GM21367 (cell line): ENCODE measurements at regions not wholly inside any gene's neighbourhood (a gene's known extent, or its start where the extent isn't known, plus 50 kb on each side); places are given as distances from the start of the nearest gene placed in this dataset.
A peak's percentile ranks its signal among the peaks of the same experiment; 100 is the strongest.

Experiments
- ATAC-seq: cut with Tn5 transposase; IDR thresholded peaks from one replicate; pipeline ENCODE4 v1.9.1; 2021; ENCODE audit not compliant: unreplicated experiment

GRCh38 chr14:100638211-100638855 is 51.1 kb upstream of the BEGAIN start:
- no peak for ATAC-seq

GRCh38 chr14:100639280-100639679 is 52.1 kb upstream of the BEGAIN start:
- no peak for ATAC-seq

DNA sequence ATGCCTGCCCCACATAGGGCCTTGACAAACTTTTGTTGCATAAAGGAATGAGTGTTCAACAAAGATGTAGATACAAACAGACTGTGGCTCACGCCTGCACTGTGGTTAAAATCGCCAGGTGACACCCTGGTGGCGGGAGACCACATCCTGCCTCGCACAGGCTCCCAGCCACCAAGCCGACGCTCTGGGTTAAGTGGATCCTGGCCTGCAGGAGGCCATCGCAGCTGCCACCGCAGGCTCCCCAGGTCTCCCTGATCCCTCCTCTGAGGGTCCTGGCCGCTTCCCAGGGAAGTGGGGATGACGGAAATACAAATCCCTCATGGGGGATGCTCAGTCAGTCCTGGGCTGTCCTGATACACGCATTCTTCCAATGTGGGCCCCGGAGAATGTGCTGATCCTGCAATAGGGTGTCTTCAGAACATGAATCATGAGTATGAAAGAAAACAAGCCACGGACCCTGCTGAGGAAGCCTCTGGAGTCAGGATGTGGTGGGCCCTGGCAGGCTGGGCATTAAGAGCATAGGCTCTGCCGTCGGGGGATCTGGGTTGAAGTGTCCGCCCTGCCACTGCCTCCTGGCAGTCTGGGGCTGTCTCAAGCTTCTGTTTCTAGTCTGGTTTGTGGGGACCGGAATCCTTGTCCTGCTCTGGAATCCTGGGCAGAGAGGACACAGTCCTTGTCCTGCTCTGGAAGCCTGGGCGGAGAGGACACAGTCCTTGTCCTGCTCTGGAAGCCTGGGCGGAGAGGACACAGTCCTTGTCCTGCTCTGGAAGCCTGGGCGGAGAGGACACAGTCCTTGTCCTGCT is 53.5 kb upstream of the BEGAIN start:
- peak; percentile 97 for ATAC-seq

DNA sequence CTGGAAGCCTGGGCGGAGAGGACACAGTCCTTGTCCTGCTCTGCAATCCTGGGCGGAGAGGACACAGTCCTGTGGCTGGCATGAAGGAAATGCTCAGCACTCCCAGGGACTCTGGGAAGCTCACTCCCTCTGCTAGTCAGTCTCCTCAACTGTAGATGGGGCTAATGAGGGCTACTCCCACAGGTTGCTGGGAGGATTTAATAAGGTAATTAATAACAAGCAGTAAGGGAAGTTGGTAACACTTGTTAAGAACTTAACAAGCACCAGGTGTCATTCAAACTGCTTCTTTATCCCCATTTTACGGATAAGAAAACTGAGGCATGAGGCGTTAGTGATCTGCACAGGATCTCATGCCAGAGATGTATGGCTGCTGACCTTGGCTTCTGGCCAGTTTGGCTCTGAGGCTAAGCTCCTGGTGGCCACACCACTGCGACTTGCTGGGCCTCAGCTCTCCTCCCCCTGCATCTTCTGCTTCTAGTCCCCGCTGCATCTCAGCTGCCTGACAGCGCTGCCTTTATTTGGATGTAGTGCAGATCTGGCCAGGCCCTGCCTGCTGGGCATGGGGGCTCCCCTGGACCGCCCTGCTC is 54.1 kb upstream of the BEGAIN start:
- no peak for ATAC-seq

DNA sequence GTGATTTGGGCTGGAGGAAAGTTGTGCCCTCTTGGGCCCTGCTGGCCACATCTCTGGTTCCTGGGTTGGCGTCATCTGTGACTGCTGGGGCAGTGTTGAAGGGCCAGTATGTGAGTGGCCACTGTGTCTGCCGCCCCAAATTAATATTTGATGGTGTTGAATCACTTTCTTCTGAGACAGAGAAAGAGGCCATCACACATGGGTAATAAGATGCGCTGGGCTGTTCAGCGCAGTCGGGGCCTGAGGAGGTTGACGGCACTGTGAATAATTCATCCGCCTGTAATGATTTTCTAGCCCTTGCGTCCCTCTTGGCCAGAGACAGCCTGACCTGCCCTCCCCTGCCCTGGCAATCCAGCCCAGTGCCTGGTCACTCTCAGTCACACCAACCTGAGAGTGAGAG is 56.2 kb upstream of the BEGAIN start:
- no peak for ATAC-seq

DNA sequence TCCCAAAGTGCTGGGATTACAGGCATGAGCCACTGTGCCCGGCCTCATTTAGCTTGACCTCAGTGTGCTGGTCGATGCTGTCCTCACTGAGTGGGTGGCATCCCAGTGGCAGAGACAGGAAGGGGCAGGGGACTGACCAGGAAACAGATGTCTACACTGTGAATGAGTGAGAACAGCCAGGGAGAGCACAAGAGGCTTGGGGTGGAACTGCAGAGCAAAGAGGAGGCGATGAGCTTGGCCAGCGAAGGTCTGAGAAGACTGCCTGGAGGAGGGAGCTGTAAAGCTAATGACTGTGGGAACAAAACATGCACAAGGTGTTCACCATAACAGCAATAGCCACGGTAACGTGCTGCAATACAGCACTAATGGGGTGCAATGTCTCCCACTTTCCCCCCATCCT is 57.2 kb upstream of the BEGAIN start:
- no peak for ATAC-seq

- no peak for ATAC-seq
Observed at GRCh38 chr14:100644784-100645183, 57.6 kb upstream of the BEGAIN start.

DNA sequence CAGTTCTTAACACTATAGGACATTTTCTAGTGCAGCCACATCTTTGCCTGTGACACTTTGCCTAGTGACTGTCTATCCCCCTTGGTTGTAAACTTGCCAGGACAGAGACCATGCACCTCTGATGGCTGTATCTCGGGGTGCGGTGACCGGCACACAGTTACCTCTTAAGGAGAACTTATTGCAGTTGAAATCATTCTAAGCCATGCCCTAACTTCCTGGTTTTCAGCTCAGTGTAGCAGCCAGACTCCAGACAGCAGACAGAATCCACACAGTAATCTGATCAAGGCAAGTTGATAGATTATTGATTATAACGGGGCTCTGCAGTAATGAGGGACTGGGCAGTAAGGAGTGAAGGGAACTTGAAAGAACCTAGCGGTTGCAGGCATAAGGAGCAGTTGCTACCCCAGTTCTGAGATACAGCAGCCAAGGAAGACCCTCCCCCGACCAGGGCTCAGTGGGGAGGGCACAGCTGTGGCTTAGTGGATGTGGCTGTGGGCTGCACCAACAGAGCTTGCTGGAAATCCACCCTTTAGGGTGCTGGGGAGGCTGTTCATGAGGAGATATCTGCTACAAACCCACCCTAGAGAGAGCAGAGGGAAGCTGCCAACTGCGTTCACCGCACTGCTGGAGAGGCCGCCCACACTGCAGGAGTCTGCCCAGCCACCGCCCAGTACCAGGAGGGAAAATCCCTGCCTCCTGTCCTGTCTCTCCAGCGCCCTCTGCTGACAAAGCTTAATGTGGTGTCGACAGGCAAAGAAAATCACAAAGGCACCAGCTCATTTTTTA is 58.2 kb upstream of the BEGAIN start:
- ATAC-seq = no peak

GRCh38 chr14:100645982-100646314 is 58.7 kb upstream of the BEGAIN start:
- no peak for ATAC-seq

DNA sequence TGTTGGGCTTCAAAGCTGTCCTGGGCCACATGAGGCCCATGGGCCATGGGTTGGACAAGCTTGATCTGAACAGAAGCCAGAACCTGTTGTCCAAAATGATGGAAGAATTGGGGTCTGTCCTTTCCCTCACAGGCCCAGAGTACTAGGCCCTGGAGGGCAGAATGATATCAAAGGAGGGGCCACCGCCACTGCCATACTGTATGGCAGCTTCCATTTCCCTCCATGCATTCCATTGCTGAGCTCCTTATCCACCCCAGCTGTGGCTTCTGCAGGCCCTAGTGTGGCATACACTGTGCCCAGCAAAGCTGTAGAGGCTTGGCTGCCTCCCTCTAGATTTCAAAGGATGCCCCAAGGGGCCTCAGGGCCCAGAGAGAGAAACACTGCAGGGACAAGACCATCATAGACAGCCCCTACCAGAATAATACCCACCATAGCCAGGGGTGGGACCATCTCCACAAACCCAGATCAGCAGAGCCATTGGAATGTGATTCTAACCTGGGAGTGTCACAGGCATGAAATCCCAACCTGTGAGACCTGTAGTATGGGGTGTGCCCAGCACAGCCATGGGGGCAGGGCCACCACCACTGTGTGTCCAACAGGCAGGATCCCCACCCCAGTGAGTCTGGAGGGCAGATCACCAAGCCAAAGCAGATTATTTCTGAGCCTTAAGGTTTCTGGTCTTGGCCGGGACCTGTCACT is 61.4 kb upstream of the BEGAIN start:
- ATAC-seq = no peak

- ATAC-seq = no peak
Observed at GRCh38 chr14:100649173-100649519, 61.9 kb upstream of the BEGAIN start.

- ATAC-seq = no peak
Observed at GRCh38 chr14:100651999-100652508, 64.8 kb upstream of the BEGAIN start.

DNA sequence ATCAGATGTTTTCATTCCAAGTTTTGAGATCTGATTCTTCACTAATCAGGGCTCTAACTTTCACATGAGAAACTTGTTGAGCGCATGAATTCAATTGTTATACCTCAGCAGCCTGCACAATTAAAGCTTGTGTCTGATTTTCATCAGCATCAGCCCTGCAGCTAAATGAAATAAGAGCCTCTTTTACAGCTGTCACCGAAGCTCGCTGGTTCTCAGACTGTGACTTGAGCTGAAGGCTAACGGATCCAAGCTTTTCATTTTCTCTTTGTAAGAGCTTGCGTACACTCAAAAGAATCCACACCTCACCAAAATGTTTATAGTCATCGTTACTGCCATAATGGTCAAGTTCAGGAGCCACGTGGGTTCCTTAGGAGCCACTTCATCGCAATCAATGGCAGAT is 65.5 kb upstream of the BEGAIN start:
- ATAC-seq = no peak

GRCh38 chr14:100653409-100653808 is 66.2 kb upstream of the BEGAIN start:
- ATAC-seq = no peak

DNA sequence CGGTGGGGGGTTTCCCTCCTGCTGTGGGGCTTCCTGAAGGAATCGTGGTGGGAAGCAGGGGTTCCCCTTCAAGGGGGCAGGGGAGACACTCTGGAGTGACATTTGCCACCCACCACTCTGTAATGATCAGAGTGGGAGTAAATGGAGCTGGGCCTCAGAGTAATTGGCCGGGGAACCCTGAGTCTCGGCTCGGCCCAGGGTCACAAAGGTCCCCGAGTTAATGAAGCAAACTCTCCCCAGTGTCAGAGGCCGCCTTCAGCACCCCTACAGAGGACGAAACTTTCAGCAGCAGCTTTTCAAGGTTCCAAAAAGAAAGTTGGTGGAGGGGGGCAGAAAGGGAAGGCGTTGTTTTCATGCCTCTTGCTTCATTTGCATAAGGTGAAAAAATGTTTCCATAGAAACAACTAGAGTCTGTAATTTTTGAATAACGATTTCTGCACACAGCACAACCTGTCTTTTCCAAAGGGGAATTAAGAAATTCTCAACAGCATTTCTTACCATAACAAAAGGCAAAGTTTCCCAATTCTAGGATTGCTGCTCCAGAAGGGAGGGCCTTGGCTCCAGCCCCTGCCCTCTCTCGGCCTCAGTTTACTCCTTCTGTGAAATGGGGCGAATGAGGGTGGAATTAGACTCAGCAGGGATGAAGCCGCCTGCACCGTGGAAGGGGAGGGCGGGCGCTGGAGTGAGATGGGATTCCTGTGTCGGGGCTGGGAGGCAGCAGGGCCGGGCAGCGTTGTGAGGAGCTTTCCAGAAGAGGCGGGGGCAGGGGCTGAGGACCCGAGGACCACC is 67.0 kb upstream of the BEGAIN start:
- ATAC-seq = no peak

GRCh38 chr14:100654814-100655740 is 67.9 kb upstream of the BEGAIN start:
- ATAC-seq = no peak

GRCh38 chr14:100655741-100656085 is 68.5 kb upstream of the BEGAIN start:
- ATAC-seq = no peak

DNA sequence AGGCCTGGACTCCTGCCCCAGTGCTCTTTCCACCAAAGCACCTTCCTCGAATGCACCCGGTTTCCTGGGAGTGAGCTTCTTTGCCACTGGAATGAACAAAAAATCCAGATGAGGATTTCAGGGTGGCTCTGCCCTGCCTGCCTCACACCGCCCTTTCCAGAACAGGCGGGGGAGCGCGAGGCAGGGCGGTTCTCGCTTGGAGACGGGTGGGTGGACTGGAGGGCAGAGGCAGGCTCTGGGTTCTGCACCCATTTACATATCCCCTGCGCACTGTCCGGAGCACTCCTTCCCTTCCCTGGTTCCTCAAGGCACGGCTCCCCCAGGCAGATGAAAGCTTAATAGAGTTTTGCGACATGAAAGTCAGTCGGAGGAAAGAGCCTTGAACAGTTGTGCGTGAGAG is 69.7 kb upstream of the DLK1 start:
- no peak for ATAC-seq

- ATAC-seq = no peak
Observed at GRCh38 chr14:100657780-100658179, 68.9 kb upstream of the DLK1 start.
